ENCODE measurements at regions not wholly inside any gene's neighbourhood (a gene's known extent, or its start where the extent isn't known, plus 50 kb on each side); places are given as distances from the start of the nearest gene placed in this dataset.

GRCh38 chr19:29267701-29268100 is 54.8 kb upstream of the UQCRFS1 start:
- no peak for TF ChIP-seq TAF1 (IDR thresholded peaks at IDR 0.05; ENCODE audit: borderline replicate concordance, insufficient read depth, low read length)
- TF ChIP-seq FOXP2 (optimal IDR thresholded peaks at IDR 0.05; ENCODE audit: borderline replicate concordance, extremely low read depth, extremely low read length, insufficient read depth): no peak
- no peak for TF ChIP-seq POLR2AphosphoS5 (IDR thresholded peaks at IDR 0.05; ENCODE audit: low read depth, low read length)
- TF ChIP-seq SIN3A (IDR thresholded peaks at IDR 0.05; ENCODE audit: borderline replicate concordance, insufficient read depth, low read length): no peak
- TF ChIP-seq, protein P1, sequence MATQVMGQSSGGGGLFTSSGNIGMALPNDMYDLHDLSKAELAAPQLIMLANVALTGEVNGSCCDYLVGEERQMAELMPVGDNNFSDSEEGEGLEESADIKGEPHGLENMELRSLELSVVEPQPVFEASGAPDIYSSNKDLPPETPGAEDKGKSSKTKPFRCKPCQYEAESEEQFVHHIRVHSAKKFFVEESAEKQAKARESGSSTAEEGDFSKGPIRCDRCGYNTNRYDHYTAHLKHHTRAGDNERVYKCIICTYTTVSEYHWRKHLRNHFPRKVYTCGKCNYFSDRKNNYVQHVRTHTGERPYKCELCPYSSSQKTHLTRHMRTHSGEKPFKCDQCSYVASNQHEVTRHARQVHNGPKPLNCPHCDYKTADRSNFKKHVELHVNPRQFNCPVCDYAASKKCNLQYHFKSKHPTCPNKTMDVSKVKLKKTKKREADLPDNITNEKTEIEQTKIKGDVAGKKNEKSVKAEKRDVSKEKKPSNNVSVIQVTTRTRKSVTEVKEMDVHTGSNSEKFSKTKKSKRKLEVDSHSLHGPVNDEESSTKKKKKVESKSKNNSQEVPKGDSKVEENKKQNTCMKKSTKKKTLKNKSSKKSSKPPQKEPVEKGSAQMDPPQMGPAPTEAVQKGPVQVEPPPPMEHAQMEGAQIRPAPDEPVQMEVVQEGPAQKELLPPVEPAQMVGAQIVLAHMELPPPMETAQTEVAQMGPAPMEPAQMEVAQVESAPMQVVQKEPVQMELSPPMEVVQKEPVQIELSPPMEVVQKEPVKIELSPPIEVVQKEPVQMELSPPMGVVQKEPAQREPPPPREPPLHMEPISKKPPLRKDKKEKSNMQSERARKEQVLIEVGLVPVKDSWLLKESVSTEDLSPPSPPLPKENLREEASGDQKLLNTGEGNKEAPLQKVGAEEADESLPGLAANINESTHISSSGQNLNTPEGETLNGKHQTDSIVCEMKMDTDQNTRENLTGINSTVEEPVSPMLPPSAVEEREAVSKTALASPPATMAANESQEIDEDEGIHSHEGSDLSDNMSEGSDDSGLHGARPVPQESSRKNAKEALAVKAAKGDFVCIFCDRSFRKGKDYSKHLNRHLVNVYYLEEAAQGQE (IDR thresholded peaks at IDR 0.05; ENCODE audit: insufficient read depth in 1 of 2, low read depth in 2 of 2, low read length in 2 of 2): no peak

- TF ChIP-seq FOXP2 (optimal IDR thresholded peaks at IDR 0.05; ENCODE audit: borderline replicate concordance, extremely low read depth, extremely low read length, insufficient read depth) (no peak), POLR2AphosphoS5 (IDR thresholded peaks at IDR 0.05; ENCODE audit: low read depth, low read length) (no peak)
Measured at GRCh38 chr19:29268103-29268502, 55.2 kb upstream of the UQCRFS1 start.

DNA sequence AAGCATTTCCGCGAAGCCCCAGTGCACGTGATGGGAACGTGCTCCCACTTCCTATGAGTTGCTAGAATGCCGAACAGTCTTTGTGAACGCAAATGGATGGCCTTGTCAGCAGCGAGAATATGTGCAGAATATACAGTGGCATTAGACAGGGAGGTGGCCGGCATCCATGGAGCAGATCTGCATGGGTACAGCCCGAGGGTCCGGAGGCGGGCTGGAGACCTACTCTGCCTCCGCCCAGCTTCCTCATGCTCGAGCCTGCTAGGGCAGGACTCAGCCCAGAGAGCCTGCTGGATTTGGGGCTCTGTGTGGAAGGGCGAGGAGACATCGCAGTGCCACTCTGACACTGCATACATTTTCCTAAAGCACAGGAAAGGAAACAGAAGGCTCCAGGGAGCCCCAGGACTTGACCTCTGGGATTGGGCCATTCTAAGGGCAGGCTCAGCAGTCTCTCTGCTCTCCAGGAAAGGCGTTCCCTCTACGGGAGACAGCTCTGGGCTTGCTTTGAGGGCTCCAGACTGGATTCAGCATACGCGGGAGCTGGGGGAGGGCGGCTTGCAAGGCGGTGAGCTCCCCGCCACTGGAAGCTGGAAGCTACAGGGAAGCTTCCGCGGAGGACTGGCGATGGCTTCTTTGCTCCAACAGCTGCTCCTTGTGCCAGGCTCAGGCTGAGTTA is 55.9 kb upstream of the UQCRFS1 start:
- TF ChIP-seq, protein P1 (IDR thresholded peaks at IDR 0.05; ENCODE audit: insufficient read depth in 1 of 2, low read depth in 2 of 2, low read length in 2 of 2): no peak
- TF ChIP-seq SIN3A (IDR thresholded peaks at IDR 0.05; ENCODE audit: borderline replicate concordance, insufficient read depth, low read length) (no peak), POLR2AphosphoS5 (IDR thresholded peaks at IDR 0.05; ENCODE audit: low read depth, low read length) (no peak), FOXP2 (optimal IDR thresholded peaks at IDR 0.05; ENCODE audit: borderline replicate concordance, extremely low read depth, extremely low read length, insufficient read depth) (no peak)

- TF ChIP-seq POLR2AphosphoS5 (IDR thresholded peaks at IDR 0.05; ENCODE audit: low read depth, low read length) (no peak), FOXP2 (optimal IDR thresholded peaks at IDR 0.05; ENCODE audit: borderline replicate concordance, extremely low read depth, extremely low read length, insufficient read depth) (no peak), TAF1 (IDR thresholded peaks at IDR 0.05; ENCODE audit: borderline replicate concordance, insufficient read depth, low read length) (no peak), SIN3A (IDR thresholded peaks at IDR 0.05; ENCODE audit: borderline replicate concordance, insufficient read depth, low read length) (no peak)
- TF ChIP-seq, protein P1 (IDR thresholded peaks at IDR 0.05; ENCODE audit: insufficient read depth in 1 of 2, low read depth in 2 of 2, low read length in 2 of 2): no peak
Measured at GRCh38 chr19:29269641-29270040, 56.7 kb upstream of the UQCRFS1 start.

DNA sequence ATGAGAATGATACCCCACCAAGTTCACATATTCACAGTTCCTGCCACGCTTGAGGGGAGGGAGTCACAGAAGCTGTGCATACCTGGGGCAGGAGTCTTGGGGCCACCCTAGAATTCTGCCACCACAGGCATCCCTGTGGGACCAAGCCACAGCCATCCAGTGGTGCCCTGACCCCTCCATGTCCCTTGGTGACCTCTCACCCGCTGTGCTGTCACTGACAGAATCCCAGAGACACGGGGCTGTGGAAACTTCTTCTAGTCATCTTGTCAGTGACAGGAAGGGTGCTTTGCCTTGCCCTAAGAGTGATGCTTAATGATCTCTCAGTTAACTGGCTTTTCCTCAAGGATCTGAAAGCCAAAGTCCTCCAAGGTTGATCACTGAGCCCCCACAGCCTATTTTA is 58.4 kb upstream of the UQCRFS1 start:
- TF ChIP-seq, protein P1 (IDR thresholded peaks at IDR 0.05; ENCODE audit: insufficient read depth in 1 of 2, low read depth in 2 of 2, low read length in 2 of 2): no peak

Data from PFSK-1 (cell line).